Common myeloid progenitor, CD34-positive (primary cell): ENCODE measurements at regions not wholly inside any gene's neighbourhood (a gene's known extent, or its start where the extent isn't known, plus 50 kb on each side); places are given as distances from the start of the nearest gene placed in this dataset.

ENCODE experiments used
- CTCF ChIA-PET: fragments of 350-600 bp; sonication (Branson Sonifier 250); formaldehyde crosslinking; loops from one replicate; lab custom pipeline; 2021; ENCODE audit warnings: antibody characterized with exemption; lab: Charles Lee
- POLR2A ChIA-PET: fragments of 350-600 bp; sonication (Branson Sonifier 250); formaldehyde crosslinking; loops from one replicate; lab custom pipeline; 2021; ENCODE audit warnings: antibody characterized with exemption; lab: Charles Lee
- DNase-seq, 3 donors: peaks; one replicate each; pipeline versions ENCODE4 v3.0.0 to v3.0.0-alpha.2; 2013
- H3K27ac ChIP-seq, 2 experiments: 1 replicate in 1 of 2; 2 replicates in 1 of 2; pipeline ENCODE4 v1.7.0; 2013; ENCODE audit warnings: inconsistent platforms in 2 of 2, low read length in 2 of 2, mild to moderate bottlenecking in 2 of 2, low read depth in 1 of 2, moderate library complexity in 1 of 2; ENCODE audit not compliant: severe bottlenecking in 2 of 2, insufficient read depth in 1 of 2, poor library complexity in 1 of 2
- H3K27me3 ChIP-seq, 5 experiments: replicated peaks in 2 of 5; 1 replicate in 3 of 5; 2 replicates in 2 of 5; pipeline versions ENCODE4 v1.6.1 to v1.7.0; 2013; ENCODE audit warnings: low read length in 4 of 5, mild to moderate bottlenecking in 2 of 5, moderate library complexity in 2 of 5, inconsistent platforms in 1 of 5; ENCODE audit not compliant: insufficient read depth in 5 of 5, control insufficient read depth in 4 of 5
- H3K36me3 ChIP-seq, 4 experiments: 1 replicate in 2 of 4; 2 replicates in 2 of 4; pipeline versions ENCODE4 v1.6.1 to v1.7.0; 2013; ENCODE audit warnings: low read length in 3 of 4, control low read depth in 1 of 4, mild to moderate bottlenecking in 1 of 4; ENCODE audit not compliant: control insufficient read depth in 4 of 4, insufficient read depth in 4 of 4
- H3K4me1 ChIP-seq, 4 experiments: 1 replicate in 3 of 4; 2 replicates in 1 of 4; pipeline versions ENCODE4 v1.6.1 to v1.7.1; 2013; ENCODE audit warnings: low read length in 3 of 4, mild to moderate bottlenecking in 3 of 4, control low read depth in 1 of 4, inconsistent platforms in 1 of 4, moderate library complexity in 1 of 4; ENCODE audit not compliant: control insufficient read depth in 4 of 4, insufficient read depth in 4 of 4; ENCODE audit errors: control extremely low read depth in 1 of 4
- H3K4me3 ChIP-seq, 7 experiments: 1 replicate in 4 of 7; 2 replicates in 3 of 7; pipeline versions ENCODE4 v1.5.1 to v1.7.0; 2013; ENCODE audit warnings: mild to moderate bottlenecking in 7 of 7, low read length in 6 of 7, moderate library complexity in 6 of 7, inconsistent platforms in 2 of 7, low read depth in 2 of 7, control low read depth in 1 of 7; ENCODE audit not compliant: insufficient read depth in 4 of 7, control insufficient read depth in 1 of 7; ENCODE audit errors: extremely low read depth in 1 of 7
- H3K9me3 ChIP-seq, 5 experiments: 1 replicate in 4 of 5; 2 replicates in 1 of 5; pipeline versions ENCODE4 v1.6.1 to v1.7.1; 2013; ENCODE audit warnings: low read length in 4 of 5, mild to moderate bottlenecking in 2 of 5, inconsistent platforms in 1 of 5, low read depth in 1 of 5, moderate library complexity in 1 of 5; ENCODE audit not compliant: control insufficient read depth in 4 of 5, insufficient read depth in 2 of 5; ENCODE audit errors: control extremely low read depth in 1 of 5
- WGBS: methylation state at CpG from one replicate; pipeline ENCODE4 v1.1.5; 2013; ENCODE audit not compliant: insufficient coverage; 5-methylcytosine and 5-hydroxymethylcytosine counted together

DNA sequence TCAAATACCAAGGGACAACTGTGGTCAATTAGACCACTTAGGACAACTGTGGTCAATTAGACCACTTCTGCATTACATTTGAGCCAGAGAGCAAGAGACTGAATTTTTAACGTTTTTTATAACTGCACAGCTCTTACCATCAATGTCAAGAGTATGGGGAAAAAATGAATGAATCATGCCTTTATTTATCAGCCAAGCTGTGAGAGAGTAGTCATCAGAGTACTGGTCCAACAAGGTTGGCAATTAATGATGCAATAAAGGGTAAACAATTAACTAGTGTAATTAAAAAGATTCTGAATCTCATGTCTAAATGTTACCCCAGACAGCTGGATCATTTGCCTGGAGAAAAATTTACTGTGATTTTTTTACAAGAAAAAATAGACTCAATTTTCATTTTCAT lies 381.1 kb downstream of the LIG4 start:
- no peak overlapping the region for H3K4me3 ChIP-seq
- no peaks in the 10 kb centered on the region for H3K27me3 ChIP-seq
- H3K27ac ChIP-seq = no peak overlapping the region
- no peak for DNase-seq
- ChIA-PET POLR2A (no interaction called here), CTCF (no interaction called here)
- no peaks in the 10 kb centered on the region for H3K9me3 ChIP-seq
- no CpG with 5 or more reads among the region's 1 CpG for WGBS
- no peaks in the 10 kb centered on the region for H3K36me3 ChIP-seq
- H3K4me1 ChIP-seq = no peaks in the 10 kb centered on the region

DNA sequence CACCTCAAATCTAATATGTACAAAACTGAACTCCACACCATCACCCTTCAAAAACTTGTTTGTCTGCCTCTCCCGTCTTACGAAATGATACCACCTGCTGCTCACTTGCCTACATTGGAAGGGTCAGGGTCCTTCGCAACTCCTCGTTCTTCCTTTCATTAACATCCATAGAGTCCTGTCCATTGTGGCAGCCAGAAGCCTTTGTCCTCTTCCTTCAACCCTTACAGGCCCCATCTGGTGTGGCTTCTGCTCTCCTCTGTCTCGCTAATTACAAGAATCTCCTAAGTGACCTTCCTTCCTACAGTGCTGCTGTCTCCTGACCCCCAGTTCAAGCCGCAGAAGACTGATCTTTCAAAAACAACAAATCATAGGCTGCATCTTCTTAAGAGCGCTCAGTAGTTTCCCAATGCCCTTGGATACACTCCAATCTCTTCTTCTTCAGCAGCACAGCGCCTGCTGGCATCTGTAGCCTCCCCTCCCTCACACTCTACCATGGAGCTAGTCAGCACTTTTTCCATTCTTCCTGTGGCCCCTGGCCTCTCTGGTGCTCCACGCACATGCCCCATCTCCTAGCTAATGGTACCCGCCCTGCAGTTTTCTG lies 382.7 kb downstream of the LIG4 start:
- ChIA-PET POLR2A (no interaction called here), CTCF (no interaction called here)
- H3K4me3 ChIP-seq = no peak overlapping the region
- no peaks in the 10 kb centered on the region for H3K27me3 ChIP-seq
- DNase-seq = no peak
- no peaks in the 10 kb centered on the region for H3K4me1 ChIP-seq
- WGBS = 92% methylated on average over 8 of the region's 10 CpGs
- no peaks in the 10 kb centered on the region for H3K36me3 ChIP-seq
- no peak overlapping the region for H3K27ac ChIP-seq
- no peaks in the 10 kb centered on the region for H3K9me3 ChIP-seq

DNA sequence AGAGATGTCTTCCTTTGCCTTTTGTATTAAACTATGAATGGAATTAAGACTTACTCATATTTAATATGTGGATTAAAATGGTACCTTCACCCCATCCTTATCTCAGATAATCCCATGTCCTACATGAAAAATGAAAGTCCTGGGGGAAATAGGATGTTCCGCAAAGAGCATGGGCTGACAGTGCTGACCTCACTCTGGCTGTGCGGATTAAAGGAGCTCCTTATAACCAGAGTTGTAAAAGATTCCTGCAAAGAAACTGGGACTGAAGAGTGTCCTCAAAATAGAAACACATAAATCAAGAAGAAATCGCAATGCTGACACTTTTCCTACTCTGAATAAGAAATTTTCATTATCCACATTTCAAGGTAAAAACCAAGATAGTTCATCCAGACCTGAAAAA lies 384.5 kb downstream of the LIG4 start:
- CTCF ChIA-PET = no interaction called here
- DNase-seq = no peak
- 100% methylated on average over 3 of the region's 3 CpGs for WGBS
- no peaks in the 10 kb centered on the region for H3K4me1 ChIP-seq
- H3K4me3 ChIP-seq = no peak overlapping the region
- H3K9me3 ChIP-seq = no peaks in the 10 kb centered on the region
- H3K27ac ChIP-seq = no peak overlapping the region
- no peaks in the 10 kb centered on the region for H3K27me3 ChIP-seq
- H3K36me3 ChIP-seq = no peaks in the 10 kb centered on the region
- POLR2A ChIA-PET = no interaction called here

DNA sequence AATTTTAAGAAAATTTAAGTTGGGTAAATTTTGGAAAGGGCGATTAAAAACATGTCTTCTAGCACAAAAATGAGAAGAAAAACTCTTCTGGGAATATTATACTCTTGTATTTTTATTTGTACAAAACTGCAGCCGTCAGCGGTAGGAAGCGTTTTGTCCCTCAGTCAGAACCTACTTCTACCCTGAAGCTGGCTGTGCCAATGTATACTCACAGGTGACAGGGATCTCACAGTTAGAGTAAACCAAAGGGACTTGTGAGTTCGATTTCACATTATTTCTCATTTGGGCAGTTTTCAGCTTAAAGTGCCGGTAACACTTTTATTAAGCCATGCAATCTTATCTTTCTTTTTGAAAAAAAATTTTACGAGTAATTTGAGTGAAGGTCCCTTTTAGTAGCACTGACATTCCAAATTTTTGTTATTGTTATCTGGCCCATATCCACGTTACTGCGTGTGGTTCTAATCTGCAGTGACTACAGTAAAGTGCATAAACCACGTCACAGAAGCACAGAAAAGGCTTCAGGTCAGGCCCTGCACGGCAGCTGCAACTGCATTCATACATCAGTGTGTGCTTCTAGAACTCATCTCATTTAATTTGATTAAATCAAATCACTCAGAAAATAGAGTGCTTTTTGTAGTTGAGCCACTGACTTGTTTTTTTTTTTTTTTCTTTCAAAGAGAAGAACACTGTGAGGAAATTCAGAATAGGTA lies 387.3 kb downstream of the LIG4 start:
- no peaks in the 10 kb centered on the region for H3K4me1 ChIP-seq
- H3K36me3 ChIP-seq = no peaks in the 10 kb centered on the region
- no peaks in the 10 kb centered on the region for H3K9me3 ChIP-seq
- no peak for DNase-seq
- no peak overlapping the region for H3K4me3 ChIP-seq
- no peaks in the 10 kb centered on the region for H3K27me3 ChIP-seq
- no peak overlapping the region for H3K27ac ChIP-seq
- POLR2A ChIA-PET = no interaction called here
- CTCF ChIA-PET = no interaction called here
- WGBS = 92% methylated on average over 9 of the region's 11 CpGs

DNA sequence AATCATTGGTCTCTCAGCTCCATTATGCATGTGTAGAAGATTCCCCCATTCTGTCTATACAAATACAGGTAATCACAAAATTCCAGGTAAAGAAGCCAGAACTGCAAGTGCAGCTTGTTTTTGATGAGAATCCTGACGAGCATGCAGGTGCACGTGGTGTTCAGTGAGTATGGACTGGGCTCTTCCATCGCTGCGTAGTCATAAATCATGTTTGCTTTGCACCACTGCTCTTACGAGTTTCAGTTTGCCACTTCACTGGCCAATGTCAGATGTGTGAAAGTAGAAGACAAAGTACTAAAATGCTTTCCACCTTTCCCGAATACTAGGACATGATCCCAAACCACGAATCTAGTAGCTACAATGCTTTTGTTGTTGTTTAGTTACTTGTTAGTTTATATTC lies 390.7 kb downstream of the LIG4 start:
- no peak overlapping the region for H3K4me3 ChIP-seq
- H3K27me3 ChIP-seq = no peaks in the 10 kb centered on the region
- H3K4me1 ChIP-seq = no peaks in the 10 kb centered on the region
- no peaks in the 10 kb centered on the region for H3K36me3 ChIP-seq
- no peak for DNase-seq
- no peaks in the 10 kb centered on the region for H3K9me3 ChIP-seq
- H3K27ac ChIP-seq = no peak overlapping the region
- POLR2A ChIA-PET = no interaction called here
- CTCF ChIA-PET = no interaction called here
- 80% methylated on average over 5 of the region's 7 CpGs for WGBS

DNA sequence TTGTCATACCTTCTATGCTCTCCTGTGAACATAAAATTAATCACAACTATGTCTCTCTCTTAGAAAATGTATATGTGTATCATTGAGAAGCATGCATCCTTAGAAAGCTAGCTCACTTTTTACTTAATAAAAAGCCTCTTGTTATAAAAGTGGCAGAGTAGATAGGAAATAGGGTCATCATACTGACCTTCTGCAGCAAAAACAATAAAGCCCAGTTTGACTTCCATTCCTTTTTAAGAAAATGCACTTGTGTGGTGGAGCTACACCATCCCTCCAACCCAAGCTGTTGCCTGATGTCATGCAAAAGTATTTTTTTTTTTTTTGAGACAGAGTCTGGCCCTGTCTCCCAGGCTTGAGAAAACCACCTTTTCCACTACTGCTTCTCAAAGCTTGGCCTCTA lies 393.3 kb downstream of the LIG4 start:
- Histone ChIP-seq H3K36me3 (no peaks in the 10 kb centered on the region), H3K27ac (no peak overlapping the region), H3K4me1 (no peaks in the 10 kb centered on the region), H3K9me3 (no peaks in the 10 kb centered on the region), H3K27me3 (no peaks in the 10 kb centered on the region), H3K4me3 (no peak overlapping the region)
- no peak for DNase-seq
- ChIA-PET CTCF (no interaction called here), POLR2A (no interaction called here)

DNA sequence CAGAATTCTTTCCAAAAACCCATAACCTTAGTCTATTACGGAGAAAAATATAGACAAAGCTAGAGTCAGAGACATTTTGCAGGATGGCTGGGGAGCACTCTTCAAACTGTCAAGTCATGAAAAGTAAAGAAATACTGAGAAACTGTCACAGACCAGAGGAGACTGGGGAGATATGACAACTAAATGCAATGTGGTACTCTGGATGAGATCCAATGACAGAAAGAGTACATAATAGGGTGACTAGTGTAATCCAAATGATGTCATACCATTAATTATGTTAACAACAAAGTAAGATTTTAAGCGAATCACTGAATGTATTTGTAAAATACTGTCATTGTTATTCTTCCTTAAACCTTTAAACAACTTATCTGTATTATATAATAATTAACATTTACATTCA lies 393.8 kb downstream of the LIG4 start:
- whole genome bisulfite sequencing = no CpG with 5 or more reads among the region's 2 CpGs
- H3K4me1 ChIP-seq = no peaks in the 10 kb centered on the region
- ChIA-PET POLR2A (no interaction called here), CTCF (no interaction called here)
- no peak for DNase-seq
- no peak overlapping the region for H3K4me3 ChIP-seq
- no peaks in the 10 kb centered on the region for H3K36me3 ChIP-seq
- H3K27ac ChIP-seq = no peak overlapping the region
- H3K27me3 ChIP-seq = no peaks in the 10 kb centered on the region
- H3K9me3 ChIP-seq = no peaks in the 10 kb centered on the region
